Upper lobe of left lung (tissue), 4 donors: ENCODE measurements at regions not wholly inside any gene's neighbourhood (a gene's known extent, or its start where the extent isn't known, plus 50 kb on each side); places are given as distances from the start of the nearest gene placed in this dataset.

Experiments
- CTCF ChIP-seq, 6 experiments: fragments of 450-650 bp in 4 of 6; fragments of 200-600 bp in 2 of 6; sonication (generic) in 2 of 6; IDR thresholded peaks; one replicate each; pipeline ENCODE4 v1.5.1; 2016 to 2019; ENCODE audit warnings: antibody characterized with exemption in 6 of 6
- EP300 ChIP-seq, 4 donors: sonication (generic); formaldehyde crosslinking; IDR thresholded peaks; one replicate each; pipeline ENCODE4 v1.5.1; 2017; ENCODE audit warnings: antibody characterized with exemption in 4 of 4, control low read depth in 2 of 4
- POLR2A ChIP-seq, 4 donors: fragments of 450-650 bp; IDR thresholded peaks; one replicate each; pipeline ENCODE4 v1.5.1; 2016 to 2017; ENCODE audit warnings: antibody characterized with exemption in 4 of 4, mild to moderate bottlenecking in 2 of 4
- POLR2AphosphoS5 ChIP-seq, 2 donors: sonication (generic); formaldehyde crosslinking; IDR thresholded peaks; one replicate each; pipeline ENCODE4 v1.5.1; 2017; ENCODE audit warnings: antibody characterized with exemption in 2 of 2

GRCh38 chr17:73841431-73842060 is 197.3 kb upstream of the SDK2 start:
- TF ChIP-seq CTCF (IDR thresholded peaks at IDR 0.05): peak in 3 of 6 experiments; percentile 43 to 50 (median 47)
- TF ChIP-seq POLR2A (IDR thresholded peaks at IDR 0.05): no peak
- no peak for TF ChIP-seq POLR2AphosphoS5 (IDR thresholded peaks at IDR 0.05)
- TF ChIP-seq EP300 (IDR thresholded peaks at IDR 0.05): no peak
